Gastrocnemius medialis (tissue), 4 donors: ENCODE measurements at regions not wholly inside any gene's neighbourhood (a gene's known extent, or its start where the extent isn't known, plus 50 kb on each side); places are given as distances from the start of the nearest gene placed in this dataset.

ENCODE experiments used
- ATAC-seq, 2 donors: fragments of 150-250 bp; one replicate each; pipeline ENCODE4 v1.9.1; 2016
- DNase-seq, 2 donors: peaks; one replicate each; pipeline ENCODE4 v3.0.0-alpha.2; 2019
- H3K27ac ChIP-seq, 4 donors: fragments of 200-600 bp; sonication (generic); 1 replicate in 1 of 4; 2 replicates in 3 of 4; pipeline ENCODE4 v1.5.1; 2016 to 2018; ENCODE audit warnings: mild to moderate bottlenecking in 2 of 4, moderate library complexity in 1 of 4
- H3K27me3 ChIP-seq, 3 donors: fragments of 200-600 bp; sonication (generic) in 2 of 3; 1 replicate in 1 of 3; 2 replicates in 2 of 3; pipeline versions ENCODE4 v1.5.1 to v1.6.0; 2016 to 2019; ENCODE audit warnings: mild to moderate bottlenecking in 1 of 3, moderate library complexity in 1 of 3
- H3K36me3 ChIP-seq, 2 donors: fragments of 200-600 bp; sonication (generic) in 1 of 2; one replicate each; pipeline ENCODE4 v1.5.1; 2017 to 2018
- H3K4me1 ChIP-seq, 2 donors: fragments of 200-600 bp; sonication (generic) in 1 of 2; one replicate each; pipeline ENCODE4 v1.5.1; 2016 to 2017; ENCODE audit warnings: mild to moderate bottlenecking in 2 of 2
- H3K4me3 ChIP-seq, 4 donors: fragments of 200-600 bp; sonication (generic) in 3 of 4; 1 replicate in 1 of 4; 2 replicates in 3 of 4; pipeline ENCODE4 v1.5.1; 2016 to 2019; ENCODE audit warnings: mild to moderate bottlenecking in 2 of 4
- H3K9me3 ChIP-seq, 3 donors: fragments of 200-600 bp; sonication (generic) in 2 of 3; 1 replicate in 1 of 3; 2 replicates in 2 of 3; pipeline ENCODE4 v1.5.1; 2016 to 2019
- POLR2A ChIP-seq, 2 donors: fragments of 450-650 bp; IDR thresholded peaks; one replicate each; pipeline ENCODE4 v1.6.1; 2017; ENCODE audit warnings: antibody characterized with exemption in 2 of 2, mild to moderate bottlenecking in 2 of 2, moderate library complexity in 2 of 2
- in situ Hi-C, 4 donors: fragments of 200-750 bp; cut with MboI; loops; one replicate each; pipeline versions ENCODE4 v1.15.0 to v1.8.0; 2017; ENCODE audit warnings: low sequenced_read_pairs in 4 of 4
- intact Hi-C: fragments of 100-400 bp; cut with DNase I; formaldehyde crosslinking; loops from one replicate; pipeline ENCODE4 v1.15.1; 2023; ENCODE audit warnings: low total_unique reads
- TF ChIP-seq, protein P1 (sequence below), 5 experiments: fragments of 450-650 bp in 3 of 5; fragments of 200-600 bp in 2 of 5; sonication (generic) in 2 of 5; IDR thresholded peaks in 4 of 5; conservative IDR thresholded peaks in 1 of 5; 1 replicate in 4 of 5; 2 replicates in 1 of 5; pipeline ENCODE4 v1.5.1; 2016 to 2019; ENCODE audit warnings: antibody characterized with exemption in 5 of 5, mild to moderate bottlenecking in 3 of 5, moderate library complexity in 3 of 5

DNA sequence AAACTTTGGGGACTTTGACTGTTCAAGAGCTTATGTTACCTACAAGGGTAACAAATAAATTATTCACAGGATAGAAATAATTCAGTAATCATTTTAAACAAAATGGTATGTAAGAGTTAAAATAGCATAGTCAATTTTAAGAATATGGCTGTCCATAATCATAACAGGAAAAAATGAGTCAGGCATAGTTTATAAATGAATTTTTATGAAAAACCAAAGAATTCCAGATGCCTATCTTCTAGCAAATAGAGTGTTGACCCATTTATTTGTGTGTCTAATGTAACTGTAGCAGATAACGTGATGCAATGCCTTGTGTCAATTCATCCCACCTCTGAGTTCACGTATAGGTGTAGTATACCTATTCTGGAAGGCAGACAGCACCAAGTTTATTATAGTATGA is 169.7 kb upstream of the CDH9 start:
- intact Hi-C loops: no loop called here
- H3K27me3 ChIP-seq: no peaks in the 10 kb centered on the region
- H3K9me3 ChIP-seq: peaks cover 0 to 8% (median 0%) of the 10 kb centered on the region in 3 donors
- ATAC-seq (no peak), DNase-seq (no peak)
- no peak overlapping the region for H3K27ac ChIP-seq
- no peaks in the 10 kb centered on the region for H3K36me3 ChIP-seq
- TF ChIP-seq POLR2A (IDR thresholded peaks at IDR 0.05): no peak
- TF ChIP-seq, protein P1, sequence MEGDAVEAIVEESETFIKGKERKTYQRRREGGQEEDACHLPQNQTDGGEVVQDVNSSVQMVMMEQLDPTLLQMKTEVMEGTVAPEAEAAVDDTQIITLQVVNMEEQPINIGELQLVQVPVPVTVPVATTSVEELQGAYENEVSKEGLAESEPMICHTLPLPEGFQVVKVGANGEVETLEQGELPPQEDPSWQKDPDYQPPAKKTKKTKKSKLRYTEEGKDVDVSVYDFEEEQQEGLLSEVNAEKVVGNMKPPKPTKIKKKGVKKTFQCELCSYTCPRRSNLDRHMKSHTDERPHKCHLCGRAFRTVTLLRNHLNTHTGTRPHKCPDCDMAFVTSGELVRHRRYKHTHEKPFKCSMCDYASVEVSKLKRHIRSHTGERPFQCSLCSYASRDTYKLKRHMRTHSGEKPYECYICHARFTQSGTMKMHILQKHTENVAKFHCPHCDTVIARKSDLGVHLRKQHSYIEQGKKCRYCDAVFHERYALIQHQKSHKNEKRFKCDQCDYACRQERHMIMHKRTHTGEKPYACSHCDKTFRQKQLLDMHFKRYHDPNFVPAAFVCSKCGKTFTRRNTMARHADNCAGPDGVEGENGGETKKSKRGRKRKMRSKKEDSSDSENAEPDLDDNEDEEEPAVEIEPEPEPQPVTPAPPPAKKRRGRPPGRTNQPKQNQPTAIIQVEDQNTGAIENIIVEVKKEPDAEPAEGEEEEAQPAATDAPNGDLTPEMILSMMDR (IDR thresholded peaks at IDR 0.05 in 4 of 5, conservative IDR thresholded peaks at IDR 0.05 in 1 of 5): no peak
- H3K4me1 ChIP-seq: no peaks in the 10 kb centered on the region
- H3K4me3 ChIP-seq: no peak overlapping the region
- in situ Hi-C loops: no loop called here

DNA sequence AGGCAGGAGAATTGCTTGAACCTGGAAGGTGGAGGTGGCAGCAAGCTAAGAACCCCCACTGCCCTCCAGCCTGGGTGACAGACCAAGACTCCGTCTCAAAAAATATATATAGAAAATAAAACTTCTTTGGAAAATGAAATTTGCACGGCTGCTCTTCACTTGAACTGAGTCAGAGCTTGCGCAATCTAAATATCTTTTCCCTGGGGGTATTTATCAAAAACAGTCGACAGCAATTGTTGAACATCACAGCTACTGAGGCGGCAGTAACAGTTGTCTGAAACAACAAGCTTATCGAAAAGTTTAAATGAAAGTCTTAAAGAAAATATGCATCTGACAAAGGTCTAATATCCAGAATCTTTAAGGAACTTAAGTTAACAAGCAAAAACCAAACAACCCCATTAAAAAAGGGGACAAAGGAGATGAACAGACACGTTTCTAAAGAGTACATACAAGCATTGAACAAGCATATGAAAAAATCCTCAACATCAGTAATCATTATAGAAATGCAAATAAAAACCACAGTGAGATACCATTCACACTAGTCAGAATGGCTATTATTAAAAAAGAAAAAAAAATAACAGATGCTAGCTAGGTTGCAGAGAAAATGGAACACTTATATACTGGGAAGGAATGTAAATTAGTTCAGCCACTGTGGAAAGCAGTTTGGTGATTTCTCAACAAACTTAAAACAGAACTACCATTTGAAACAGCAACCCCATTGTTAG is 153.6 kb upstream of the CDH9 start:
- Histone ChIP-seq H3K4me3 (no peak overlapping the region), H3K4me1 (no peaks in the 10 kb centered on the region), H3K27me3 (no peaks in the 10 kb centered on the region), H3K27ac (no peak overlapping the region), H3K9me3 (no peaks in the 10 kb centered on the region), H3K36me3 (no peaks in the 10 kb centered on the region)
- in situ Hi-C loops: no loop called here
- TF ChIP-seq, protein P1 (IDR thresholded peaks at IDR 0.05 in 4 of 5, conservative IDR thresholded peaks at IDR 0.05 in 1 of 5): no peak
- no peak for TF ChIP-seq POLR2A (IDR thresholded peaks at IDR 0.05)
- no peak for ATAC-seq
- DNase-seq: no peak
- intact Hi-C loops: no loop called here

DNA sequence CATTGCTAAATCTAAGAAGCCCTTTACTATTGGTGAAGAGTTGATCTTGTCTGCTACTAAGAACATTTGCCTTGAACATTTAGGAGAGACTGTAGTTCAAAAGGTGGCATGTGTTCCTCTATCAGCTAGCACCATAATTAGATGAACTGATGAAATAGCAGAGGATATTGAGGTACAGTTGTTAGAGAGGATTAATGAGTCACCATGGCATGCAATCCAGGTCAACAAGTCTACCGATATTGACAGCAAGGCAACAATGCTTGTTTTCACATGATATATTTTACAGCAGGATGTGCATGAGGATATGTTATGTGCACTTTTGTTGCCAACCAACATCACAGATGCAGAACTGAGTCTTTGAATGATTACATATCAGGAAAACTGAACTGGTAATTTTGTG is 134.3 kb upstream of the CDH9 start:
- intact Hi-C loops: no loop called here
- no peak overlapping the region for H3K4me3 ChIP-seq
- H3K27me3 ChIP-seq: no peaks in the 10 kb centered on the region
- H3K9me3 ChIP-seq: no peaks in the 10 kb centered on the region
- H3K36me3 ChIP-seq: no peaks in the 10 kb centered on the region
- DNase-seq (no peak), ATAC-seq (no peak)
- H3K4me1 ChIP-seq: no peaks in the 10 kb centered on the region
- H3K27ac ChIP-seq: no peak overlapping the region
- in situ Hi-C loops: no loop called here
- TF ChIP-seq, protein P1 (IDR thresholded peaks at IDR 0.05 in 4 of 5, conservative IDR thresholded peaks at IDR 0.05 in 1 of 5): no peak
- no peak for TF ChIP-seq POLR2A (IDR thresholded peaks at IDR 0.05)

DNA sequence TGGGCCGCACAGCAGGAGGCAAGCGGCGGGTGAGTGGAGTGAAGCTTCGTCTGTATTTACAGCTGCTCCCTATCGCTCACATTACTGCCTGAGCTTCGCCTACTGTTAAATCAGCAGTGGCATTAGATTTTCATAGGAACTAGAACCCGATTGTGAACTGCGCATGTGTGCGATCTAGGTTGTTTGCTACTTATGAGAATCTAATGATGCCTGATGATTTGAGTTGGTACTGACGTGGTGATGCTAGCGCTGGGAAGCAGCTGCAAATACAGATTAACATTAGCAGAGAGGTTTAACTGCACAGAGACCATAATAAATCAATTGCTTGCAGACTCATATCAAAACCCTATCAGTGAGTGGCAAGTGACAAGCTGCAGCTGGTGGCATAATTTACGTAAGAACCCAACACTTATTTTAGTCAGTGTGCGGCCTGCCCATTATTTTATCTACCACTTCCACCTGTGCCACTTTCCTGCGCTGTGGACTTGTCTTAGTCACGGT is 133.4 kb upstream of the CDH9 start:
- in situ Hi-C loops (no loop called here), intact Hi-C loops (no loop called here)
- no peak overlapping the region for H3K4me3 ChIP-seq
- H3K9me3 ChIP-seq: no peaks in the 10 kb centered on the region
- no peaks in the 10 kb centered on the region for H3K27me3 ChIP-seq
- ATAC-seq: no peak
- H3K4me1 ChIP-seq: no peaks in the 10 kb centered on the region
- no peak for TF ChIP-seq POLR2A (IDR thresholded peaks at IDR 0.05)
- TF ChIP-seq, protein P1 (IDR thresholded peaks at IDR 0.05 in 4 of 5, conservative IDR thresholded peaks at IDR 0.05 in 1 of 5): no peak
- no peak for DNase-seq
- no peak overlapping the region for H3K27ac ChIP-seq
- H3K36me3 ChIP-seq: no peaks in the 10 kb centered on the region

DNA sequence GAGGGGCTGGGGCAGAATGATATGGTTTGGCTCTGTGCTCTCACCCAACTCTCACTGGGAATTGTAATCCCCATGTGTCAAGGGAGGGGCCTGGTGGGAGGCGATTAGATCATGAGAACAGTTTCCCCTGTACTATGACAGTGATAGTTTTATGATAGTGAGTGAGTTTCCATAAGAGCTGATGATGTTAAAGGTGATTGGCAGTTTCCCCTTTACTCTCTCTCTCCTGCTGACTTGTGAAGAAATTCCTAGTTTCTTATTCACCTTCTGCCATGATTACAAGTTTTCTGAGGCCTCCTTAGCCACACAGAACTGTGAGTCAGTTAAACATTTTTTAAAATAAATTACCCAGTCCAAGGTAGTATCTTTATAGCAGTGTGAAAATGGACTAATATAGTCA is 120.4 kb upstream of the CDH9 start:
- intact Hi-C loops: no loop called here
- Histone ChIP-seq H3K36me3 (no peaks in the 10 kb centered on the region), H3K9me3 (no peaks in the 10 kb centered on the region), H3K4me1 (no peaks in the 10 kb centered on the region), H3K4me3 (no peak overlapping the region), H3K27me3 (no peaks in the 10 kb centered on the region), H3K27ac (no peak overlapping the region)
- ATAC-seq (no peak), DNase-seq (no peak)
- in situ Hi-C loops: no loop called here
- TF ChIP-seq, protein P1 (IDR thresholded peaks at IDR 0.05 in 4 of 5, conservative IDR thresholded peaks at IDR 0.05 in 1 of 5): no peak
- TF ChIP-seq POLR2A (IDR thresholded peaks at IDR 0.05): no peak
